H1 (cell line): ENCODE measurements at regions not wholly inside any gene's neighbourhood (a gene's known extent, or its start where the extent isn't known, plus 50 kb on each side); places are given as distances from the start of the nearest gene placed in this dataset.

Source experiments
- CTCF ChIA-PET: fragments of 300-600 bp; sonication (Branson Sonifier 250); formaldehyde crosslinking; loops from one replicate; lab custom pipeline; 2021; ENCODE audit not compliant: partially characterized antibody; lab: Charles Lee
- POLR2A ChIA-PET: fragments of 300-600 bp; sonication (Branson Sonifier 250); formaldehyde crosslinking; loops from one replicate; lab custom pipeline; 2021; ENCODE audit warnings: inconsistent platforms; ENCODE audit not compliant: partially characterized antibody; lab: Charles Lee
- DNase-seq, 2 experiments: peaks; one replicate each; pipeline versions ENCODE4 v3.0.0 to v3.0.0-alpha.2; 2010 to 2022; ENCODE audit warnings: low spot score in 2 of 2, low read depth in 1 of 2, mixed read lengths in 1 of 2
- FAIRE-seq: peaks from 2 replicates; lab custom pipeline; 2011; peaks lifted over from hg19 to GRCh38; lab: Jason Lieb, UNC
- H2AFZ ChIP-seq: 2 replicates; pipeline ENCODE4 v1.8.1; 2012; ENCODE audit warnings: low read length, inconsistent platforms
- H2AK5ac ChIP-seq: 2 replicates; pipeline ENCODE4 v1.6.1; 2013; ENCODE audit warnings: low read depth, low read length
- H2BK120ac ChIP-seq: replicated peaks from 2 replicates; pipeline ENCODE3; 2013; ENCODE audit warnings: low read depth, low read length, inconsistent platforms
- H2BK12ac ChIP-seq: 2 replicates; pipeline ENCODE4 v1.6.1; 2013; ENCODE audit warnings: low read depth, low read length
- H2BK15ac ChIP-seq: 2 replicates; pipeline ENCODE4 v1.6.1; 2013; ENCODE audit warnings: low read length
- H2BK20ac ChIP-seq: 2 replicates; pipeline ENCODE4 v1.6.1; 2013; ENCODE audit warnings: low read length
- H2BK5ac ChIP-seq: 2 replicates; pipeline ENCODE4 v1.6.1; 2013; ENCODE audit warnings: low read depth, low read length
- H3K14ac ChIP-seq: 2 replicates; pipeline ENCODE4 v1.6.1; 2013; ENCODE audit warnings: inconsistent platforms; ENCODE audit not compliant: insufficient read length
- H3K18ac ChIP-seq: 2 replicates; pipeline ENCODE4 v1.6.1; 2013; ENCODE audit warnings: low read length; ENCODE audit errors: extremely low read depth
- H3K23ac ChIP-seq: 2 replicates; pipeline ENCODE4 v1.6.1; 2013; ENCODE audit warnings: inconsistent platforms; ENCODE audit not compliant: insufficient read length
- H3K23me2 ChIP-seq: 2 replicates; pipeline ENCODE4 v1.6.1; 2013; ENCODE audit warnings: low read depth, low read length
- H3K27ac ChIP-seq: 2 replicates; pipeline ENCODE4 v1.6.1; 2011; ENCODE audit warnings: low read depth, low read length, inconsistent platforms
- H3K27me3 ChIP-seq, 4 experiments: replicated peaks in 1 of 4; 1 replicate in 1 of 4; 2 replicates in 3 of 4; pipeline versions ENCODE4 v1.6.1 to v1.8.1; 2011 to 2013; ENCODE audit warnings: low read length in 3 of 4, mild to moderate bottlenecking in 3 of 4, inconsistent platforms in 2 of 4, mixed read lengths in 2 of 4, moderate library complexity in 1 of 4; ENCODE audit not compliant: control insufficient read depth in 3 of 4, insufficient read depth in 3 of 4; ENCODE audit errors: extremely low read depth in 1 of 4
- H3K36me3 ChIP-seq, 4 experiments: 2 replicates each; pipeline versions ENCODE4 v1.6.1 to v1.8.1; 2011 to 2013; ENCODE audit warnings: mild to moderate bottlenecking in 4 of 4, low read length in 3 of 4, moderate library complexity in 2 of 4, control low read depth in 1 of 4, inconsistent platforms in 1 of 4; ENCODE audit not compliant: insufficient read depth in 4 of 4, control insufficient read depth in 2 of 4
- H3K4ac ChIP-seq: replicated peaks from 2 replicates; pipeline ENCODE3; 2013; ENCODE audit warnings: low read length, low read depth, mixed read lengths, inconsistent platforms; ENCODE audit not compliant: insufficient read length
- H3K4me1 ChIP-seq, 4 experiments: replicated peaks in 1 of 4; 1 replicate in 1 of 4; 2 replicates in 3 of 4; pipeline versions ENCODE4 v1.6.1 to v1.8.1; 2011 to 2013; ENCODE audit warnings: low read length in 3 of 4, inconsistent platforms in 2 of 4, mixed read lengths in 1 of 4; ENCODE audit not compliant: insufficient read depth in 4 of 4, control insufficient read depth in 3 of 4
- H3K4me2 ChIP-seq, 2 experiments: 2 replicates each; pipeline versions ENCODE4 v1.6.1 to v1.8.1; 2011 to 2013; ENCODE audit warnings: low read depth in 2 of 2, low read length in 2 of 2, control low read depth in 1 of 2, inconsistent platforms in 1 of 2, mild to moderate bottlenecking in 1 of 2; ENCODE audit not compliant: insufficient read depth in 1 of 2
- H3K4me3 ChIP-seq, 4 experiments: fragments of 200-600, 300-600 bp in 1 of 4; sonication (generic), shearing (Covaris generic), sonication (Bioruptor Twin) in 1 of 4; 2 replicates each; pipeline versions ENCODE4 v1.5.1 to v1.8.1; 2011 to 2016; ENCODE audit warnings: low read length in 4 of 4, low read depth in 3 of 4, control low read depth in 2 of 4, inconsistent platforms in 2 of 4, mild to moderate bottlenecking in 2 of 4, mixed read lengths in 1 of 4, moderate library complexity in 1 of 4; ENCODE audit not compliant: insufficient read depth in 2 of 4; ENCODE audit errors: extremely low read depth in 1 of 4
- H3K56ac ChIP-seq: replicated peaks from 2 replicates; pipeline ENCODE3; 2013; ENCODE audit warnings: low read depth, mild to moderate bottlenecking, mixed read lengths, low read length, inconsistent platforms; ENCODE audit not compliant: insufficient read length
- H3K79me1 ChIP-seq: 2 replicates; pipeline ENCODE4 v1.6.1; 2013; ENCODE audit warnings: low read depth, low read length, control low read depth
- H3K79me2 ChIP-seq, 2 experiments: 2 replicates each; pipeline versions ENCODE4 v1.6.1 to v1.8.1; 2012 to 2013; ENCODE audit warnings: low read length in 2 of 2, mild to moderate bottlenecking in 2 of 2, inconsistent platforms in 1 of 2; ENCODE audit not compliant: insufficient read depth in 2 of 2, control insufficient read depth in 1 of 2
- H3K9ac ChIP-seq, 4 experiments: replicated peaks in 1 of 4; 1 replicate in 1 of 4; 2 replicates in 3 of 4; pipeline versions ENCODE4 v1.6.1 to v1.8.1; 2011 to 2013; ENCODE audit warnings: low read depth in 3 of 4, low read length in 3 of 4, control low read depth in 2 of 4, mild to moderate bottlenecking in 2 of 4, moderate library complexity in 2 of 4, inconsistent platforms in 1 of 4; ENCODE audit errors: extremely low read depth in 1 of 4
- H3K9me3 ChIP-seq, 2 experiments: 2 replicates each; pipeline versions ENCODE4 v1.6.1 to v1.8.1; 2012 to 2013; ENCODE audit warnings: mild to moderate bottlenecking in 2 of 2, moderate library complexity in 2 of 2, control low read depth in 1 of 2, inconsistent platforms in 1 of 2, low read depth in 1 of 2, low read length in 1 of 2, mixed read lengths in 1 of 2; ENCODE audit not compliant: insufficient read depth in 2 of 2
- H4K20me1 ChIP-seq, 2 experiments: replicated peaks in 1 of 2; 2 replicates each; pipeline versions ENCODE3 to v1.8.1; 2011 to 2013; ENCODE audit warnings: inconsistent platforms in 2 of 2, low read length in 2 of 2, mild to moderate bottlenecking in 1 of 2; ENCODE audit not compliant: insufficient read depth in 2 of 2, control insufficient read depth in 1 of 2
- H4K5ac ChIP-seq: 2 replicates; pipeline ENCODE4 v1.6.1; 2013; ENCODE audit warnings: low read length, low read depth, mixed read lengths, inconsistent platforms; ENCODE audit not compliant: insufficient read length
- H4K8ac ChIP-seq: 2 replicates; pipeline ENCODE4 v1.8.0; 2013; ENCODE audit warnings: mild to moderate bottlenecking, moderate library complexity, low read length, inconsistent platforms; ENCODE audit not compliant: insufficient read depth; ENCODE audit errors: extremely low read depth
- H4K91ac ChIP-seq: replicated peaks from 2 replicates; pipeline ENCODE3; 2013; ENCODE audit warnings: low read length, mixed read lengths, inconsistent platforms; ENCODE audit not compliant: insufficient read length
- ATF2 ChIP-seq: IDR thresholded peaks from 2 replicates; pipeline ENCODE4 v1.6.1; 2012; ENCODE audit warnings: low read length, inconsistent platforms
- BRCA1 ChIP-seq: IDR thresholded peaks from 2 replicates; pipeline ENCODE4 v1.6.1; 2012; ENCODE audit warnings: low read depth, low read length, improper control_type of control experiment
- CREB1 ChIP-seq: IDR thresholded peaks from 2 replicates; pipeline ENCODE4 v1.6.1; 2012; ENCODE audit warnings: inconsistent platforms
- CTBP2 ChIP-seq: IDR thresholded peaks from 2 replicates; pipeline ENCODE4 v1.7.0; 2011; ENCODE audit warnings: borderline replicate concordance, mild to moderate bottlenecking, moderate library complexity, mixed read lengths, low read length; ENCODE audit not compliant: insufficient read depth, insufficient read length
- EGR1 ChIP-seq: IDR thresholded peaks from 2 replicates; pipeline ENCODE4 v1.6.1; 2011; ENCODE audit warnings: low read depth, low read length, borderline replicate concordance
- FOSL1 ChIP-seq: IDR thresholded peaks from 2 replicates; pipeline ENCODE4 v1.6.1; 2011; ENCODE audit warnings: mild to moderate bottlenecking, low read depth, low read length, moderate library complexity; ENCODE audit not compliant: insufficient read depth
- KDM1A ChIP-seq: fragments of 200-600, 300-600 bp; sonication (generic); IDR thresholded peaks from 2 replicates; pipeline ENCODE4 v1.7.1; 2016; ENCODE audit warnings: mild to moderate bottlenecking, low read length, borderline replicate concordance
- NANOG ChIP-seq: IDR thresholded peaks from 2 replicates; pipeline ENCODE4 v1.6.1; 2011; ENCODE audit warnings: low read length, low read depth, mild to moderate bottlenecking, inconsistent platforms; ENCODE audit not compliant: insufficient read depth, poor library complexity, severe bottlenecking
- POLR2A ChIP-seq, 2 experiments: IDR thresholded peaks; 1 replicate in 1 of 2; 2 replicates in 1 of 2; pipeline ENCODE4 v1.6.1; 2011; ENCODE audit warnings: low read depth in 2 of 2, low read length in 2 of 2, mild to moderate bottlenecking in 2 of 2; ENCODE audit errors: control extremely low read depth in 1 of 2
- SAP30 ChIP-seq: fragments of 300-600 bp; sonication (generic); IDR thresholded peaks from 2 replicates; pipeline ENCODE4 v1.7.1; 2012; ENCODE audit warnings: low read length, moderate library complexity, mild to moderate bottlenecking, inconsistent platforms; ENCODE audit not compliant: insufficient read depth, insufficient replicate concordance
- SP2 ChIP-seq: IDR thresholded peaks from 2 replicates; pipeline ENCODE4 v1.6.1; 2012; ENCODE audit warnings: mild to moderate bottlenecking, low read length, inconsistent platforms
- SP4 ChIP-seq: IDR thresholded peaks from 2 replicates; pipeline ENCODE4 v1.6.1; 2012; ENCODE audit warnings: low read length, inconsistent platforms
- TAF7 ChIP-seq: optimal IDR thresholded peaks from 2 replicates; pipeline ENCODE3; 2011; ENCODE audit warnings: low read depth, mild to moderate bottlenecking, inconsistent platforms, low read length, moderate library complexity, borderline replicate concordance
- WGBS, 2 experiments: shearing (Covaris generic) in 1 of 2; methylation state at CpG; one replicate each; pipeline versions ENCODE4 v1.1.6 to v1.1.7; 2013 to 2015; ENCODE audit warnings: low lambda C conversion rate in 2 of 2, mixed read lengths in 2 of 2, inconsistent platforms in 1 of 2, low coverage in 1 of 2, missing lambda C conversion rate in 1 of 2; ENCODE audit not compliant: insufficient replicate concordance in 2 of 2, insufficient coverage in 1 of 2, insufficient read length in 1 of 2; ENCODE audit errors: extremely low coverage in 1 of 2, missing lambda C conversion rate in 1 of 2; 5-methylcytosine and 5-hydroxymethylcytosine counted together

DNA sequence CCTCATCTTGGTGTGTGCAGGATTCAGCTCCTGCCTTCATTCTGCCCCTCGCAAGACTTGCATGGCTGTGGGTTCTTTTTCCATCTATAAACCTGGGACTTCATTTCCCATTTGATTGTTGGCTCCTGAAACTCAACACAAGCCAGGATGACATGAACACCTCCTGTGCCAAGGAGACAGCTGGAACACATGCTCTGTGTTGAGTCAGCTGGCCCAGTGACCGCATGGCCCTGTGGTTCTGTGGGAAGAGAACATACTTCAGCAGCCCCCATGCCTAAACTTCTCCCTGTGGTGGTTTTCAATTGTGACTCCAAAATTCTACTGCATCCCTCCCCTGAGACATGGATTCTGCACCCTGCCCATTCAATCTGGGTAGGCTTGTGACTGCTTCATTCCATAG lies 57.9 kb upstream of the FOXF1 start:
- Histone ChIP-seq H2BK5ac (no peak overlapping the region), H3K36me3 (no peaks in the 10 kb centered on the region), H3K4me2 (no peak overlapping the region), H2AFZ (no peak overlapping the region), H3K79me1 (no peaks in the 10 kb centered on the region), H3K4ac (no peak overlapping the region), H2BK120ac (no peak overlapping the region), H2BK12ac (no peak overlapping the region), H2AK5ac (no peak overlapping the region), H3K4me1 (no peaks in the 10 kb centered on the region), H3K4me3 (no peak overlapping the region), H4K8ac (no peak overlapping the region), H3K9ac (no peak overlapping the region), H3K27ac (no peak overlapping the region), H3K56ac (no peak overlapping the region), H4K20me1 (no peaks in the 10 kb centered on the region), H3K79me2 (no peaks in the 10 kb centered on the region), H3K27me3 (no peaks in the 10 kb centered on the region; a peak in 1 of 7 replicates), H4K5ac (no peak overlapping the region), H3K9me3 (peaks cover 0 to 2% of the 10 kb centered on the region in 2 experiments; a peak in 1 of 4 replicates), H3K18ac (no peak overlapping the region), H3K14ac (no peak overlapping the region), H3K23ac (no peak overlapping the region), H3K23me2 (no peaks in the 10 kb centered on the region), H2BK15ac (no peak overlapping the region), H2BK20ac (no peak overlapping the region), H4K91ac (no peak overlapping the region)
- DNase-seq (no peak), FAIRE-seq (no peak)
- 87% methylated on average over 2 of the region's 2 CpGs; no CpG with 5 or more reads in 1 of the 2 experiments for WGBS, 2 experiments
- ChIA-PET CTCF (interaction anchor here (0.6 kb wide), 1 partner anchor 26 kb away, joined by 3 read pairs; no protein-coding TSS in a partner anchor), POLR2A (no interaction called here)
- TF ChIP-seq SP4 (no peak), SAP30 (no peak), POLR2A (IDR thresholded peaks at IDR 0.05; ENCODE audit: control extremely low read depth in 1 of 2, low read depth in 2 of 2, low read length in 2 of 2) (no peak), BRCA1 (no peak), ATF2 (no peak), SP2 (no peak), TAF7 (no peak), EGR1 (no peak), NANOG (no peak), FOSL1 (no peak), KDM1A (no peak), CREB1 (no peak), CTBP2 (no peak)
